Mesothelial cell of epicardium (in vitro differentiated cells): ENCODE measurements at regions not wholly inside any gene's neighbourhood (a gene's known extent, or its start where the extent isn't known, plus 50 kb on each side); places are given as distances from the start of the nearest gene placed in this dataset.

Source experiments
- DNase-seq, 2 experiments: peaks; one replicate each; pipeline ENCODE4 v3.0.0; 2021; ENCODE audit warnings: low spot score in 2 of 2; ENCODE audit not compliant: unreplicated experiment in 2 of 2
- H3K27ac Mint-ChIP-seq: 2 replicates; pipeline ENCODE4 v1.8.0; 2021; ENCODE audit warnings: mixed read lengths
- H3K27me3 Mint-ChIP-seq: 2 replicates; pipeline ENCODE4 v1.8.0; 2021; ENCODE audit warnings: low read depth, mixed read lengths
- H3K36me3 Mint-ChIP-seq: 2 replicates; pipeline ENCODE4 v1.8.0; 2021; ENCODE audit warnings: mixed read lengths
- H3K4me1 Mint-ChIP-seq: 2 replicates; pipeline ENCODE4 v1.8.0; 2021; ENCODE audit warnings: mixed read lengths
- H3K4me3 Mint-ChIP-seq: 2 replicates; pipeline ENCODE4 v1.8.0; 2021; ENCODE audit warnings: mild to moderate bottlenecking, moderate library complexity, mixed read lengths
- H3K9me3 Mint-ChIP-seq: 2 replicates; pipeline ENCODE4 v1.8.0; 2021; ENCODE audit warnings: mixed read lengths
- TF ChIP-seq, protein P1 (sequence below): fragments of 200-600 bp; sonication (generic); IDR thresholded peaks from one replicate; pipeline ENCODE4 v1.5.0; 2021; ENCODE audit warnings: antibody characterized with exemption; ENCODE audit not compliant: unreplicated experiment

DNA sequence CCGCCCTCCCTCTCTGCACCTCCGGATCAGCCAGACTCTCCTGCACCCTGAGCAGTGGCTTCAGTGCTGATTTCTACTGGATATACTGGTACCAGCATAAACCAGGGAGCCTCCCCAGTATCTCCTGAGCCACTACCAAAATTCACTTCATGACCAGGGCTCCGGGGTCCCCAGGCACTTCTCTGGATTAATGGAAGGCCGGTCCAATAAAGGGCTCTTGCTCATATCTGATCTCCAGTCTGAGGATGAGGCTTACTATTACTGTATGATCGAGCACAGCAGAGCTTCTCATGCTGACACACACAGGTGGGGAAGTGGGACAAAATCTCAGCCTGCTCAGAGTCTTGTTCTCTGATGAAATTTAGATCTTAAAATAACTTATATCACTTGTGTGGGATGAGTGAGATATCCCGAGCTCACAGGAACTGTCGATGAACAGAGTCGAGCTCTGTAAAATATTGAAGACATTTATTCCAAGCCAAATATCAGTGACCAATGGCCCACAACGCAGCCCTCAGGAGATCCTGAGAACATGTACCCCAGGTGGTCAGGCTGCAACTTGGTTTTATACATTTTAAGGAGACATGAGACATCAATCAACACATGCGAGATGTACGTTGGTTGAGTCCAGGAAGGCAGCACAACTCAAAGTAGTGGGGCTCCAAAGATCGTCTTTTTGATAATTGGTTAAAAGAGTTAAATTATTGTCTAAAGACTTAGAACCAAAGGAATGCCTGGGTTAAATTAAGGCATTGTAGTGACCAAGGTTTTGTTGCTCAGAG, 93.0 kb upstream of the TOP3B start:
- H3K36me3 Mint-ChIP-seq = no peaks in the 10 kb centered on the region
- peaks cover 49% of the 10 kb centered on the region for H3K27me3 Mint-ChIP-seq
- no peak overlapping the region for H3K27ac Mint-ChIP-seq
- no peaks in the 10 kb centered on the region for H3K9me3 Mint-ChIP-seq
- TF ChIP-seq, protein P1, sequence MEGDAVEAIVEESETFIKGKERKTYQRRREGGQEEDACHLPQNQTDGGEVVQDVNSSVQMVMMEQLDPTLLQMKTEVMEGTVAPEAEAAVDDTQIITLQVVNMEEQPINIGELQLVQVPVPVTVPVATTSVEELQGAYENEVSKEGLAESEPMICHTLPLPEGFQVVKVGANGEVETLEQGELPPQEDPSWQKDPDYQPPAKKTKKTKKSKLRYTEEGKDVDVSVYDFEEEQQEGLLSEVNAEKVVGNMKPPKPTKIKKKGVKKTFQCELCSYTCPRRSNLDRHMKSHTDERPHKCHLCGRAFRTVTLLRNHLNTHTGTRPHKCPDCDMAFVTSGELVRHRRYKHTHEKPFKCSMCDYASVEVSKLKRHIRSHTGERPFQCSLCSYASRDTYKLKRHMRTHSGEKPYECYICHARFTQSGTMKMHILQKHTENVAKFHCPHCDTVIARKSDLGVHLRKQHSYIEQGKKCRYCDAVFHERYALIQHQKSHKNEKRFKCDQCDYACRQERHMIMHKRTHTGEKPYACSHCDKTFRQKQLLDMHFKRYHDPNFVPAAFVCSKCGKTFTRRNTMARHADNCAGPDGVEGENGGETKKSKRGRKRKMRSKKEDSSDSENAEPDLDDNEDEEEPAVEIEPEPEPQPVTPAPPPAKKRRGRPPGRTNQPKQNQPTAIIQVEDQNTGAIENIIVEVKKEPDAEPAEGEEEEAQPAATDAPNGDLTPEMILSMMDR = no peak
- peaks cover 18% of the 10 kb centered on the region for H3K4me1 Mint-ChIP-seq
- DNase-seq = no peak
- no peak overlapping the region for H3K4me3 Mint-ChIP-seq

DNA sequence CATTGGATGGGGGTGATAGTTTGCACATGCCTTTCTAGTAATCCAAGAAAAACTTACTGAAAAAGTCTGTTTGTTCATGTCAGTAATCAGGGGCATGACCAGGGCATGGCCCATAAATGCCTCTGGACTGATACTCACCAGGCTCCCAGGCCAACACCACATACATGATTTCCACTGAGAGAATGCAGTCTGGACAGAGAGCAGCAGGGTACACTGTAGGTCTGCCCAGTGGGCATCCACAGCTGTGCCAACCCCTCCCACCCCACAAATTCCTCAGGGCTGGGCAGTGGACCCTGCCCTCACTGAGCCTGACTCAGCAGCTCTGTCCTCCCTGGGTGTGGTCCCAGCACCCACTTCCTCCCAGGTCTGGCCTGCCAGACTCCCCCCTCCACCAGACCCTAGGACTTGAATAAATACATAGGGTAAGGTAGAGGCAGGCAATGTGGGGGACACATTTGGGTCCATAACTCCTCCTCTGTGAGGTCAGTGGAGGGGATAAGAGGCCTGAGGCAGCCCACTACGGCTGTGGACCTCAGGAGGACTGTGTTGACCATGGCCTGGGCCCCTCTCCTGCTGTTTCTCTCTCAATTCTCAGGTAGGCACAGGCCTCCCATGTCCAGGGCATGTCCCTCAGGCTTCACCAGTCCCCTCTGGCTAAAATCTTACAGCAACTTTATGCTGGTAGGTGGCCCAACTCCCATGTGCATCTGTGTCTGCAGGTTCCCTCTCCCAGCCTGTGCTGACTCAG, 92.2 kb upstream of the TOP3B start:
- H3K4me1 Mint-ChIP-seq = peaks cover 18% of the 10 kb centered on the region
- no peaks in the 10 kb centered on the region for H3K9me3 Mint-ChIP-seq
- no peak overlapping the region for H3K27ac Mint-ChIP-seq
- H3K36me3 Mint-ChIP-seq = no peaks in the 10 kb centered on the region
- no peak for DNase-seq
- H3K27me3 Mint-ChIP-seq = peaks cover 49% of the 10 kb centered on the region
- TF ChIP-seq, protein P1 = no peak
- H3K4me3 Mint-ChIP-seq = no peak overlapping the region

DNA sequence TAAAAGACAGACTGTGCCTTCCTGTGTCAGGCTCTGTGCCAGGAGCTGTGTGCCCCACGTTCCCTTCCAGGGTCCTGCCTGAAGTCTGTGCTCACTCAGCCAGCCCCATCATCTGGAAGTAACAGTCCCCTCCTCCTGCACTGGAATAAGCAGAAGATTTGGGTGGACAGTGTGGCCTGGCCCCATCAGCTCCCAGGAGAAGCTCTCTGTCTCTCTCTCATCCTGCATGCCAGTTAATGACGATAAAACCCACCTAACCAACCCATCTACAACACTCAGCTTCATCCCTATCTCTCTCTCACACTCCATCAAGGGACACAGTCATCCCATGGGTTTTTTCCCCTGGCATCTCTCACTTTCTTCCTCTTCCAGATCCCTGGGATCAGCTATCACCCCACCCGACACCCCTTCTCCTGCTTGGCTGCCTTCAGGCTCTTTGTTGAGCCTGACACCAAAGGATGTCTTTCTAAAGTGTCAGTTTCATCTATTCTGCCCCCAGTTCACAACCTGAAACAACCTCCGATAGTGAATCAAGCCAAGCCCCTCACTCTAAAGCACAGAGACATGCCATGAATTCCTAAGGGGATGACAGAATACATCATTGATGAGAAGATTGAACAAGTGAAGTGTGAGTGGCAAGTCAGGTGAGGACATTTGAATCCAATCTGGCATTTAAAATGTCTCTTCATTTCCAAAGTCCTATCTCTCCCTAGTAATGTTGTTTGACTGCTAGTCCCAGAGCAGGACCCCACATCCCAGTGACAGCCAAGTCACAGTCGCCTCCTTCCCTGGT, 91.4 kb upstream of the TOP3B start:
- Mint-ChIP-seq H3K9me3 (no peaks in the 10 kb centered on the region), H3K36me3 (no peaks in the 10 kb centered on the region), H3K27me3 (peaks cover 54% of the 10 kb centered on the region), H3K27ac (no peak overlapping the region), H3K4me3 (no peak overlapping the region), H3K4me1 (peaks cover 18% of the 10 kb centered on the region)
- TF ChIP-seq, protein P1 = no peak
- no peak for DNase-seq

DNA sequence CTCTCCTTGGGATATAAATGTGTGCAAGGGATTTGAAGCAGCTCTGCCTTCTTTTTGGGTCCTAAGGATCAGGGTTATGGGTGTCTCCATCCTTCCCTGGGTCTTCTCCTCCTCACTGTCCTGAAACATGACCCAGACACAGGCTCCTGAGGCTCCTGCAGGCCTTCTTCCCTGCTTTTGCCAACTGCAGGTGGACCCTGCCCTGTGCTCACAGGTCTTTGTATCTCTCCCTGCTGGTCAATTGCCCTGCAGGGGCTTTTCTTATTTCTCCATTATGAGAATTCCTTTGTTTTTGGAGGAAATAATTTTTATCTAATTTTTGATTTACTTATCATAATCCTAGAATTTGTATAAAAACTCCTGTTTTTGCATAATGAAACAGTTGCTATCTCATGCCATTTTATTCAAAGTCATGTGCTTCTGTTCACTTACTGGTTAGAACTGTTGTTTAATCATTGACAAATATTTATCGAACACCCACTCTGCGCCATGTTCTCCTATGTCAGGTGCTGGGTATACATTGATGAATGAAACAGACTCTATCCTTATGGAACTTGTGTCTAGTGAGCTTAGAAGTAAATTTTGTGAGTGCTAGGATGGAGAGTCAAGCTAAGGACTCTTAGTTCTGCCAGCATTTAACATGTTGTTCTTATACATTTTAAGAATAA, 89.7 kb upstream of the TOP3B start:
- Mint-ChIP-seq H3K27me3 (peaks cover 50% of the 10 kb centered on the region), H3K27ac (no peak overlapping the region), H3K9me3 (no peaks in the 10 kb centered on the region), H3K36me3 (no peaks in the 10 kb centered on the region), H3K4me1 (peaks cover 18% of the 10 kb centered on the region), H3K4me3 (no peak overlapping the region)
- TF ChIP-seq, protein P1 = no peak
- no peak for DNase-seq

DNA sequence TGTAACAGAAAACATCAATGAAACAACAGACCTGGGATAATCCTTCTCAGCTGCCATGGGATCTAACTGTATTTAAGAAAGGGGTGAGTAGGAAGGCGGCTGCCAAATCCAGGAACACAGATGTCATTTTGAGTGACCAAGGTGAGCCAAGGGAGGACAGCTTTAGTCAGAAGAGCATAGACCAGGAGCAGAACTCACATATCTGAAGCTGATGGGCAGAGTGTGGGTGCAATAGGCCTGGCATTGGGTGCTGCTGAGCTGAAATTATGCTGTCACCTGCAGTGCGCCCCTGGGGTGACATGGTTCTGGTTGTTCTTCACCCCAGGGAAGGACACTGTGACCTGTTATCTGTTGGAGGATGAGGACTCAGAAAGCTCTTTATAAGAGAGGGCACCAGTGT, 88.9 kb upstream of the TOP3B start:
- Mint-ChIP-seq H3K9me3 (no peaks in the 10 kb centered on the region), H3K4me3 (no peak overlapping the region), H3K36me3 (no peaks in the 10 kb centered on the region), H3K27ac (no peak overlapping the region), H3K27me3 (peaks cover 52% of the 10 kb centered on the region), H3K4me1 (peaks cover 18% of the 10 kb centered on the region)
- no peak for DNase-seq
- TF ChIP-seq, protein P1 = no peak
